ENCODE measurements at regions not wholly inside any gene's neighbourhood (a gene's known extent, or its start where the extent isn't known, plus 50 kb on each side); places are given as distances from the start of the nearest gene placed in this dataset.
"Not testable (repeated sequence)": the region's sequence is repeated elsewhere in the genome, so short reads cannot be mapped to it uniquely, and the experiment has no call there.

DNA sequence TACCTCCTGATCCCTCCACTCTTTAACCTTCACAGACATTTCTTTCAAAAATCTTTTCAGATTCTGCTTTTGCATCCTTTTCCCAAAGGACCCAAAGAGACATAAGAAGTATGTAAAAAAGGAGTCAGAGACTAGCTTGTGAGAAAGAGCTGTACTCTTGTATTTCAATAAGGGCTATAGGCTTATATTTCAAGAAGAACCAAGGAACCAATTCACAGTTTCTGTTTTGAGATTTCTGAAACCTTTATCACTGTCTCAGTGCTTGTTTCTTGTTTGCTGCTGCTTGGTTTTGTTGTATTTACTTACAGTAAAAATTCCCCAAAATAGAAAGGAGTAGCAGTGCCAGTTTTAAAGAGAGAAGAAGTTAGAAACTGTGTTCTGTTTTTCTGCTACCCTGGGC, 461.6 kb upstream of the ID4 start:
- H3K9ac ChIP-seq = no peak overlapping the region
- no peaks in the 10 kb centered on the region for H3K9me3 ChIP-seq

GRCh38 chr6:19377722-19378121, 459.4 kb upstream of the ID4 start:
- no peak overlapping the region for H3K27ac ChIP-seq
- TF ChIP-seq Cebpa-rat (IDR thresholded peaks at IDR 0.05) = no peak
- no peaks in the 10 kb centered on the region for H3K9me3 ChIP-seq

More for the DNA sequence above, 461.6 kb upstream of the ID4 start:
- Histone ChIP-seq H4K20me1 (no peaks in the 10 kb centered on the region), H3K4me1 (no peaks in the 10 kb centered on the region), H3K4me3 (no peak overlapping the region), H3K27me3 (no peaks in the 10 kb centered on the region), H3K36me3 (no peaks in the 10 kb centered on the region), H3K27ac (no peak overlapping the region), H3K4me2 (no peak overlapping the region)
- TF ChIP-seq Cebpa-rat (IDR thresholded peaks at IDR 0.05) = no peak

GRCh38 chr6:19380293-19380692, 456.9 kb upstream of the ID4 start:
- TF ChIP-seq Cebpa-rat (IDR thresholded peaks at IDR 0.05) = no peak
- Histone ChIP-seq H3K36me3 (no peaks in the 10 kb centered on the region), H3K4me1 (no peaks in the 10 kb centered on the region), H4K20me1 (no peaks in the 10 kb centered on the region), H3K9me3 (0 out of 2 replicates have a peak, but pooled peaks cover 5% of the 10 kb centered on the region), H3K27me3 (no peaks in the 10 kb centered on the region), H3K9ac (no peak overlapping the region), H3K27ac (no peak overlapping the region), H3K4me3 (no peak overlapping the region), H3K4me2 (no peak overlapping the region)

More at GRCh38 chr6:19377722-19378121, 459.4 kb upstream of the ID4 start:
- Histone ChIP-seq H3K4me2 (no peak overlapping the region), H3K4me3 (no peak overlapping the region), H3K9ac (no peak overlapping the region), H3K36me3 (no peaks in the 10 kb centered on the region), H3K4me1 (no peaks in the 10 kb centered on the region), H3K27me3 (no peaks in the 10 kb centered on the region), H4K20me1 (no peaks in the 10 kb centered on the region)

DNA sequence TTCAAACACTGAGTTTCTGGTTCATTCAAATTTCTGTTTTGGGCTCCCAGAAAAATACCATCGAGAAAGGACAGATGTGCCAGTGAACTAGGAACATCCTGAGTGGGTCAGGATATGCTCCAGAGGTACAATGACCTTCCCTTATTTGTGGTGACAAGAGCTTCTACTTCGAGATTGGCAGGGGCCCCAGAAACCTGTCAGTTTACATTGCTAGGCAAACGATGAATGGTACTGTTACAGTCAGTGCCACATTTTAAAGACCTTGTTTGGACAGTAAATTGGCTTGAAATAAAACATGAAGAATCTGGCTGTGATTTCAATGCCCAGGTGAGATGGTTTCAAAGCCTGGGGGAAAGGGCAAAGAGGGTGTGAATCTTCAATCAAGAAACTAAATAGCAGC, 454.5 kb upstream of the ID4 start:
- Histone ChIP-seq H3K4me3 (no peak overlapping the region), H3K27ac (no peak overlapping the region), H3K36me3 (no peaks in the 10 kb centered on the region), H4K20me1 (no peaks in the 10 kb centered on the region), H3K9ac (no peak overlapping the region), H3K4me2 (no peak overlapping the region), H3K27me3 (no peaks in the 10 kb centered on the region), H3K4me1 (no peaks in the 10 kb centered on the region), H3K9me3 (0 out of 2 replicates have a peak, but pooled peaks cover 5% of the 10 kb centered on the region)
- TF ChIP-seq Cebpa-rat (IDR thresholded peaks at IDR 0.05) = no peak

- Histone ChIP-seq H3K9ac (no peak overlapping the region), H3K36me3 (no peaks in the 10 kb centered on the region), H4K20me1 (no peaks in the 10 kb centered on the region), H3K9me3 (no peaks in the 10 kb centered on the region), H3K4me1 (no peaks in the 10 kb centered on the region), H3K4me3 (no peak overlapping the region), H3K27me3 (no peaks in the 10 kb centered on the region), H3K4me2 (no peak overlapping the region), H3K27ac (no peak overlapping the region)
- no peak for TF ChIP-seq Cebpa-rat (IDR thresholded peaks at IDR 0.05)
Observed at GRCh38 chr6:19391926-19392325, 445.2 kb upstream of the ID4 start.

DNA sequence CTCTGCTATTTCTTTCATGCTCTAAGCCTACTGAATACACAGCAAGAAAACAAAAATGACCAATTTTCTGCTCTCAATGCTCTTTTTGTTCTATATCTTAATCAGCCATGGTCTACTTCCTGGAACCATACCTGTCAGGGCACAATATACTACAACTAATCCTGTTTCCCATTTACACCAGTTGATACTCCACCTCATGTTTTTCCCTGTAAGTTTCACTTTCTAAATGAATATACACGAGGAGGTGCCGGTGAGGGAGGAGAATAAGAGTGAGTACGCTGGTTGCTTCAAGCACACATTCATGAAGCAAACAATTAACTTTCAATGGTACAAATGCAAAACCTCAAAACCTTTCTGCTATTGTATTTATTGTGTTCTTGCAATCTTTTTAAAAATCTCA, 443.1 kb upstream of the ID4 start:
- no peaks in the 10 kb centered on the region for H3K27me3 ChIP-seq
- no peak overlapping the region for H3K4me2 ChIP-seq
- no peaks in the 10 kb centered on the region for H3K9me3 ChIP-seq
- no peaks in the 10 kb centered on the region for H3K4me1 ChIP-seq
- no peak overlapping the region for H3K27ac ChIP-seq
- no peak for TF ChIP-seq Cebpa-rat (IDR thresholded peaks at IDR 0.05)
- H3K36me3 ChIP-seq = no peaks in the 10 kb centered on the region
- no peak overlapping the region for H3K4me3 ChIP-seq
- no peaks in the 10 kb centered on the region for H4K20me1 ChIP-seq
- H3K9ac ChIP-seq = no peak overlapping the region

GRCh38 chr6:19394687-19395086, 442.5 kb upstream of the ID4 start:
- Histone ChIP-seq H3K27ac (no peak overlapping the region), H3K4me3 (no peak overlapping the region), H3K4me1 (no peaks in the 10 kb centered on the region), H3K9me3 (no peaks in the 10 kb centered on the region), H4K20me1 (no peaks in the 10 kb centered on the region), H3K36me3 (no peaks in the 10 kb centered on the region), H3K4me2 (no peak overlapping the region), H3K27me3 (no peaks in the 10 kb centered on the region), H3K9ac (no peak overlapping the region)
- TF ChIP-seq Cebpa-rat (IDR thresholded peaks at IDR 0.05) = no peak

DNA sequence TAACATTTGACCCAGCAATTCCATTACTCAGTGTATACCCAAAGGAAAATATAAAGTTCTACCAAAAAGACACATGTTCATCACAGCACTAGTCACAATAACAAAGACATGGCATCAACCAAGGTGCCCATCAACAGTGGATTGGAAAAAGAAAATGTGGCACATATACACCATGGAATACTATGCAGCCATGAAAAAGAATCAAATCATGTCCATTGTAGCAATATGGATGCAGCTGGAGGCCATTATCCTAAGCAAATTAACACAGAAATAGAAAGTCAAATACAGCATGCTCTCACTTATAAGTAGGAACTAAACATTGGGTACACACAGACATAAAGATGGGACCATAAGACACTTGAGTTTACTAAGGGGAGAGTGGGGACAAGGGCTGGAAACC, 441.9 kb upstream of the ID4 start:
- no peak for TF ChIP-seq Cebpa-rat (IDR thresholded peaks at IDR 0.05)
- H3K27me3 ChIP-seq = no peaks in the 10 kb centered on the region
- H3K4me3 ChIP-seq = no peak overlapping the region
- no peak overlapping the region for H3K9ac ChIP-seq
- H3K27ac ChIP-seq = no peak overlapping the region
- H3K9me3 ChIP-seq = no peaks in the 10 kb centered on the region
- no peaks in the 10 kb centered on the region for H3K36me3 ChIP-seq
- H4K20me1 ChIP-seq = no peaks in the 10 kb centered on the region
- no peaks in the 10 kb centered on the region for H3K4me1 ChIP-seq
- no peak overlapping the region for H3K4me2 ChIP-seq

DNA sequence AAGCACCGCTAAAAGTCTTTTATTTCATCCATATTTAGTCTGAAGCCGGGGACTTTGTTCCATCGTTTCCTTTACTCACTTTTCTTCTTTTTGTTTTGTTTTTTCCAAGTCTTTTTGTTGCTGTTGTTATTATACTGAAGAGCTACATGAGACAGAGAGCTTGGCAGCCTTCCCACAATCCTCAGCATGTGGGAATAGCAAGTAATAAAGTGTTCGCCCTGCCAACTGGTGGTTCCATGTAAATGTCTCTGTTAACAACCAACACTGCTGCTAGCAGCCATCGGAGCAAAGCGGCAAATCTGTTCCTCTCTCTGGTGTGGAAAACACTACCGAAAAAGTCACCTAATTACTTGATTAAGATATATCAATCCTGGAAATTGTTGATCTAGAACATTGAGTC, 437.8 kb upstream of the ID4 start:
- Histone ChIP-seq H3K27me3 (no peaks in the 10 kb centered on the region), H3K9ac (no peak overlapping the region), H3K4me1 (no peaks in the 10 kb centered on the region), H4K20me1 (no peaks in the 10 kb centered on the region), H3K27ac (no peak overlapping the region), H3K36me3 (no peaks in the 10 kb centered on the region), H3K9me3 (peaks cover 8% of the 10 kb centered on the region), H3K4me3 (no peak overlapping the region), H3K4me2 (no peak overlapping the region)
- no peak for TF ChIP-seq Cebpa-rat (IDR thresholded peaks at IDR 0.05)

GRCh38 chr6:19404884-19405283, 432.3 kb upstream of the ID4 start:
- not testable (repeated sequence) for H3K36me3 ChIP-seq, H3K27ac ChIP-seq, H3K27me3 ChIP-seq, H4K20me1 ChIP-seq, H3K4me2 ChIP-seq, H3K4me3 ChIP-seq, H3K9ac ChIP-seq, H3K4me1 ChIP-seq
- peaks cover 22% of the 10 kb centered on the region for H3K9me3 ChIP-seq

- Histone ChIP-seq H3K4me1 (no peaks in the 10 kb centered on the region), H3K27me3 (no peaks in the 10 kb centered on the region), H3K9ac (no peak overlapping the region), H3K9me3 (peaks cover 22% of the 10 kb centered on the region), H4K20me1 (no peaks in the 10 kb centered on the region), H3K36me3 (no peaks in the 10 kb centered on the region), H3K4me2 (no peak overlapping the region), H3K27ac (no peak overlapping the region), H3K4me3 (no peak overlapping the region)
- TF ChIP-seq Cebpa-rat (IDR thresholded peaks at IDR 0.05) = no peak
Observed at GRCh38 chr6:19408331-19408730, 428.8 kb upstream of the ID4 start.
